Lung (tissue), 11 donors: ENCODE measurements at regions not wholly inside any gene's neighbourhood (a gene's known extent, or its start where the extent isn't known, plus 50 kb on each side); places are given as distances from the start of the nearest gene placed in this dataset.

ENCODE experiments used
- ATAC-seq: fragments of 200-7000 bp; cut with Tn5 transposase; one replicate; pipeline ENCODE4 v1.9.1; 2020; ENCODE audit warnings: moderate number of reproducible peaks; ENCODE audit not compliant: insufficient read depth, low FRiP score
- DNase-seq, 3 donors: peaks; one replicate each; pipeline ENCODE4 v3.0.0-alpha.2; 2013 to 2017
- H3K27ac ChIP-seq, 2 donors: one replicate each; pipeline ENCODE4 v1.5.1; 2013; ENCODE audit warnings: mild to moderate bottlenecking in 2 of 2, moderate library complexity in 2 of 2, control low read depth in 1 of 2, inconsistent platforms in 1 of 2, low read depth in 1 of 2, low read length in 1 of 2
- H3K27me3 ChIP-seq, 3 donors: one replicate each; pipeline ENCODE4 v1.5.1; 2013; ENCODE audit warnings: low read length in 2 of 3; ENCODE audit not compliant: control insufficient read depth in 3 of 3, insufficient read depth in 3 of 3
- H3K36me3 ChIP-seq, 4 donors: one replicate each; pipeline ENCODE4 v1.5.1; 2013; ENCODE audit warnings: low read length in 4 of 4, mild to moderate bottlenecking in 1 of 4, moderate library complexity in 1 of 4; ENCODE audit not compliant: control insufficient read depth in 4 of 4, insufficient read depth in 4 of 4
- H3K4me1 ChIP-seq, 5 donors: one replicate each; pipeline ENCODE4 v1.5.1; 2013; ENCODE audit warnings: low read length in 5 of 5, mild to moderate bottlenecking in 2 of 5, moderate library complexity in 1 of 5; ENCODE audit not compliant: control insufficient read depth in 5 of 5, insufficient read depth in 5 of 5
- H3K4me3 ChIP-seq: one replicate; pipeline ENCODE4 v1.5.1; 2013; ENCODE audit warnings: mild to moderate bottlenecking, control low read depth, moderate library complexity
- H3K9ac ChIP-seq, 2 donors: one replicate each; pipeline ENCODE4 v1.5.1; 2013; ENCODE audit warnings: low read length in 2 of 2, control low read depth in 1 of 2; ENCODE audit not compliant: insufficient read depth in 1 of 2
- H3K9me3 ChIP-seq, 4 donors: one replicate each; pipeline ENCODE4 v1.5.1; 2013; ENCODE audit warnings: low read length in 3 of 4, mild to moderate bottlenecking in 1 of 4, moderate library complexity in 1 of 4; ENCODE audit not compliant: control insufficient read depth in 4 of 4, insufficient read depth in 3 of 4
- WGBS, 2 donors: extraction: QIAGEN DNeasy Blood & Tissue Kit; methylation state at CpG; one replicate each; pipeline ENCODE4 v1.1.7; 2013; 5-methylcytosine and 5-hydroxymethylcytosine counted together
- TF ChIP-seq, protein P1 (sequence below): IDR thresholded peaks from 2 replicates; pipeline ENCODE4 v1.5.1; 2012; ENCODE audit warnings: mild to moderate bottlenecking; ENCODE audit errors: control extremely low read depth, extremely low read depth
- donor health status: control.
- donor health status: control.
- donor health status: Bipolar disorder and iron deficiency.
- donor health status: healthy.
- donor health status: DM: yes; HTN: yes; CAD: no.

DNA sequence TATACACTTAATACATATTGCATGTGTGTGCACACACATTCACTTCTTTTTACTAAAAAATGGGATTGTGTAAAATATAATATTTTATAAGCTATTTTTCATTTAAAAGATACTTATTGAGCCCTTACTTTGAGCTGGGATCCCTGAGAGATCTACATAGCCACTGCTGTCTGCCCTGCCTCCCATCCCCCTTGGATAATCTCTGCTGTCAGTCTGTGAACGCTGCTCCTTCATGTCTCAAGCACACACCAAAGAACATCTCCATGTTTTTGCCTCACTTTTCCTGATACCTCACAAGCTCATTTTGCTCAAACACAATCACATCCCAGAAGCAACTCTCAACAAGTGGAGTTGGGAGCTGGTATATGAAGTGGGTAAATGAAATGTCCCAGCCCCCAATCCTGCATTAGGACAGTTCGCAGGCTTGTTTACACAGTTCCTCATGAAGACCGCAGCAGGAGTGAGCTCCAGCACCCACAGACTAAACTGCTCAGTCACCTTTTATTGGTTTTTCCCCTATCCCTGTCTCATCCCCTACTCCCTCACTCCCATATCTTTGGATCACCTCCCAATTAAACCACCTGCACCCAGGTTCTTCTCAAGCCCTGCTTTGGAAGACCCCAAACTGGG lies 108.3 kb upstream of the FRY start:
- TF ChIP-seq, protein P1, sequence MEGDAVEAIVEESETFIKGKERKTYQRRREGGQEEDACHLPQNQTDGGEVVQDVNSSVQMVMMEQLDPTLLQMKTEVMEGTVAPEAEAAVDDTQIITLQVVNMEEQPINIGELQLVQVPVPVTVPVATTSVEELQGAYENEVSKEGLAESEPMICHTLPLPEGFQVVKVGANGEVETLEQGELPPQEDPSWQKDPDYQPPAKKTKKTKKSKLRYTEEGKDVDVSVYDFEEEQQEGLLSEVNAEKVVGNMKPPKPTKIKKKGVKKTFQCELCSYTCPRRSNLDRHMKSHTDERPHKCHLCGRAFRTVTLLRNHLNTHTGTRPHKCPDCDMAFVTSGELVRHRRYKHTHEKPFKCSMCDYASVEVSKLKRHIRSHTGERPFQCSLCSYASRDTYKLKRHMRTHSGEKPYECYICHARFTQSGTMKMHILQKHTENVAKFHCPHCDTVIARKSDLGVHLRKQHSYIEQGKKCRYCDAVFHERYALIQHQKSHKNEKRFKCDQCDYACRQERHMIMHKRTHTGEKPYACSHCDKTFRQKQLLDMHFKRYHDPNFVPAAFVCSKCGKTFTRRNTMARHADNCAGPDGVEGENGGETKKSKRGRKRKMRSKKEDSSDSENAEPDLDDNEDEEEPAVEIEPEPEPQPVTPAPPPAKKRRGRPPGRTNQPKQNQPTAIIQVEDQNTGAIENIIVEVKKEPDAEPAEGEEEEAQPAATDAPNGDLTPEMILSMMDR = no peak
- WGBS, 2 donors = 65 to 70% methylated on average over 3 of the region's 3 CpGs

DNA sequence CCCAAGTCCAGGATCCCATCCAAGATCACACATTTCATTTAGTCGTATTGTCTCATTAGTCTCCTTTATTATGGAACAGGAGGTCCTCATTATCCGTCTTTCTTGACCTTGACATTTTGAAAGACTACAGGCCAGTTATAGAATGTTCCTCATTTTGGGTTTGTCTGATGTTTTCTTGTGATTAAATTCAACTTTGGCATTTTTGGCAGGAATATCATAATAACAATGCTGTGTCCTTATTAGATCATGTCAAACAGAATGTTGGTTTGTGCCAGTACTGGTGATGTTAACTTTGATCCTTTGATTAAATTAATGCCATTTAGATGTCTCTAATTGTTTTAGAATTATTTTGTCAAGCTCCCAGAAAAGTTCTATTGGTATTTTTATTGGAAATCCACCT lies 106.5 kb upstream of the FRY start:
- Histone ChIP-seq H3K36me3 (no peaks in the 10 kb centered on the region), H3K9me3 (no peaks in the 10 kb centered on the region), H3K4me1 (peaks cover 0 to 20% (median 8%) of the 10 kb centered on the region in 5 donors), H3K4me3 (no peak overlapping the region), H3K27me3 (no peaks in the 10 kb centered on the region), H3K9ac (no peak overlapping the region), H3K27ac (peak overlapping the region in 1 of 2 donors; percentile 33)
- ATAC-seq (no peak), DNase-seq (no peak)
- TF ChIP-seq, protein P1 = no peak
- WGBS, 2 donors = 55 to 70% methylated on average over 2 of the region's 2 CpGs

More for the DNA sequence above, 108.3 kb upstream of the FRY start:
- peaks cover 0 to 28% (median 3%) of the 10 kb centered on the region in 5 donors for H3K4me1 ChIP-seq
- no peaks in the 10 kb centered on the region for H3K9me3 ChIP-seq
- H3K4me3 ChIP-seq = no peak overlapping the region
- H3K27ac ChIP-seq = no peak overlapping the region
- ATAC-seq = no peak
- no peaks in the 10 kb centered on the region for H3K27me3 ChIP-seq
- DNase-seq = no peak
- H3K36me3 ChIP-seq = no peaks in the 10 kb centered on the region
- no peak overlapping the region for H3K9ac ChIP-seq

DNA sequence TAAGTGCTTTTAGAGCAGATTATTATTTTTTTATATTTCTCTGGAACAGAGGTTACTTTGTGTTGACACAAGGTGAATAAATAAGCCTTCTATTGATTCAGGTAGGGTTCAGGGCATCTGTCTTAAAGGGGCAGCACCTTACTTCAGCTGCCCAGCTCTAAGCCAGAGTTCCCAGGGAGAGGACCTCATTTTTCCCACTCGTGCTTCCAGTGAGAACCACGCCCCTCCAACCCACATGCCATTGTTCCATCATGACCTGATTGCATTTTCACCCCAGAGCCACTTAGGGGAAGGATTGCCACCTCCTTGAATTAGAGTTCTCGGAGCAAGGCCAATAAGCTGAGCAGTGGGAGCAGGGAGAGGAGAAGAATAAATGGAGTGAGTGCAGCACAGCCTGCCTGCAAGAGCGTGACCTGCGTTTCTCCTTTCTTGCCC lies 104.3 kb upstream of the FRY start:
- peak in 1 of 3 donors; percentile 39 for DNase-seq
- Histone ChIP-seq H3K9ac (peak overlapping the region in 1 of 2 donors; percentile 23), H3K4me1 (peaks cover 0 to 16% (median 13%) of the 10 kb centered on the region in 5 donors), H3K9me3 (no peaks in the 10 kb centered on the region), H3K4me3 (no peak overlapping the region), H3K27me3 (no peaks in the 10 kb centered on the region), H3K27ac (no peak overlapping the region), H3K36me3 (no peaks in the 10 kb centered on the region)
- 59 to 81% methylated on average over 5 of the region's 5 CpGs for WGBS, 2 donors
- TF ChIP-seq, protein P1 = no peak
- ATAC-seq = no peak
